Brain microvascular endothelial cell (primary cell): ENCODE measurements at regions not wholly inside any gene's neighbourhood (a gene's known extent, or its start where the extent isn't known, plus 50 kb on each side); places are given as distances from the start of the nearest gene placed in this dataset.
A peak's percentile ranks its signal among the peaks of the same experiment; 100 is the strongest.

Source experiments
- DNase-seq: peaks from one replicate; pipeline ENCODE4 v3.0.0-alpha.2; 2020
- H3K27ac ChIP-seq: fragments of 250-450 bp; sonication (Bioruptor Pico); 2 replicates; pipeline ENCODE4 v1.5.1; 2020; ENCODE audit warnings: mild to moderate bottlenecking, moderate library complexity
- H3K27me3 ChIP-seq: fragments of 250-450 bp; sonication (Bioruptor Pico); replicated peaks from 2 replicates; pipeline ENCODE4 v1.5.1; 2020; ENCODE audit warnings: mild to moderate bottlenecking
- H3K36me3 ChIP-seq: fragments of 250-450 bp; sonication (Bioruptor Pico); replicated peaks from 2 replicates; pipeline ENCODE4 v1.5.1; 2020; ENCODE audit warnings: mild to moderate bottlenecking
- H3K4me3 ChIP-seq: 2 replicates; pipeline ENCODE4 v1.5.1; 2011; ENCODE audit warnings: low read depth, mild to moderate bottlenecking, control low read depth, low read length, moderate library complexity
- CTCF ChIP-seq: IDR thresholded peaks from 2 replicates; pipeline ENCODE4 v1.5.1; 2011; ENCODE audit warnings: low read depth, mild to moderate bottlenecking, moderate library complexity, low read length, control low read depth, inconsistent platforms; ENCODE audit errors: missing control alignments
- in situ Hi-C: cut with HindIII; loops from 2 replicates; pipeline ENCODE4 v1.10.0; 2017; ENCODE audit warnings: low sequenced_read_pairs, low pct_ligation_motif_present

GRCh38 chr13:39881887-39882286 is 226.4 kb downstream of the COG6 start:
- H3K27ac ChIP-seq = peak overlapping the region; percentile 8

GRCh38 chr13:39884166-39884565 is 228.7 kb downstream of the COG6 start:
- no peak overlapping the region for H3K27ac ChIP-seq
- no peak overlapping the region for H3K4me3 ChIP-seq
- no peak for DNase-seq
- no peak for TF ChIP-seq CTCF
- H3K36me3 ChIP-seq = no peaks in the 10 kb centered on the region
- in situ Hi-C loops = no loop called here
- no peaks in the 10 kb centered on the region for H3K27me3 ChIP-seq

More at GRCh38 chr13:39881887-39882286, 226.4 kb downstream of the COG6 start:
- in situ Hi-C loops = no loop called here
- DNase-seq = no peak
- no peaks in the 10 kb centered on the region for H3K27me3 ChIP-seq
- TF ChIP-seq CTCF = no peak
- H3K4me3 ChIP-seq = no peak overlapping the region
- H3K36me3 ChIP-seq = no peaks in the 10 kb centered on the region

- Histone ChIP-seq H3K27ac (no peak overlapping the region), H3K4me3 (no peak overlapping the region), H3K27me3 (no peaks in the 10 kb centered on the region), H3K36me3 (no peaks in the 10 kb centered on the region)
- no peak for TF ChIP-seq CTCF
- DNase-seq = no peak
- in situ Hi-C loops = no loop called here
Measured at GRCh38 chr13:39886336-39886735, 230.9 kb downstream of the COG6 start.

- no peak overlapping the region for H3K4me3 ChIP-seq
- no peaks in the 10 kb centered on the region for H3K27me3 ChIP-seq
- no peaks in the 10 kb centered on the region for H3K36me3 ChIP-seq
- H3K27ac ChIP-seq = no peak overlapping the region
- TF ChIP-seq CTCF = no peak
- in situ Hi-C loops = no loop called here
- DNase-seq = no peak
Measured at GRCh38 chr13:39887387-39887786, 231.9 kb downstream of the COG6 start.

GRCh38 chr13:39888865-39889810 is 233.7 kb downstream of the COG6 start:
- H3K27ac ChIP-seq = no peak overlapping the region
- in situ Hi-C loops = no loop called here
- H3K36me3 ChIP-seq = no peaks in the 10 kb centered on the region
- H3K4me3 ChIP-seq = no peak overlapping the region
- DNase-seq = no peak
- H3K27me3 ChIP-seq = no peaks in the 10 kb centered on the region
- no peak for TF ChIP-seq CTCF
